ENCODE measurements at regions not wholly inside any gene's neighbourhood (a gene's known extent, or its start where the extent isn't known, plus 50 kb on each side); places are given as distances from the start of the nearest gene placed in this dataset.

DNA sequence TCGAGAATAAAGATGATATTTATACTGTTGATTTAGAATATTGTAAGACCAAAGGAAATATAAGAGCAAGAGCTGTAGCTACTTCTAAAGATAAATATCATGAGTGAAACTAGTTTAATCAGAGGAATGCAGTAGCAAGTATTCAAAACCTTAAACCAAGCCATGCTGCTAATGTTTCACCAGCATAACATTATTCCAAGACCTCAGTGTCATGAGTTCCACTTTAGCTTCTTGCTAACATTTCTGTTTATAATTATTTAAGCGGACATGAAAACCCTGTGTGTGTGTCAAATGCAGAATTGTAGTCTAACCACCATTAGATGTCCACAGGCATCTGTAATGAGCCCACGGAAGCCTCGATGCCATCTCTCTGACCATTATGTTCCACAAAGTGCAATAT, 752.6 kb upstream of the MARCKS start:
- no peak for DNase-seq (ENCODE audit: extremely low spot score, unreplicated experiment)
- no peak for TF ChIP-seq CTCF (conservative IDR thresholded peaks at IDR 0.05)
- Mint-ChIP-seq H3K36me3 (no peaks in the 10 kb centered on the region), H3K27me3 (no peaks in the 10 kb centered on the region), H3K4me3 (no peak overlapping the region), H3K9me3 (no peaks in the 10 kb centered on the region), H3K27ac (no peak overlapping the region), H3K4me1 (ENCODE audit: unreplicated experiment) (peaks cover 14% of the 10 kb centered on the region)

- H3K4me3 Mint-ChIP-seq: no peak overlapping the region
- no peak for TF ChIP-seq CTCF (conservative IDR thresholded peaks at IDR 0.05)
- H3K4me1 Mint-ChIP-seq (ENCODE audit: unreplicated experiment): peaks cover 14% of the 10 kb centered on the region
- no peaks in the 10 kb centered on the region for H3K27me3 Mint-ChIP-seq
- H3K36me3 Mint-ChIP-seq: no peaks in the 10 kb centered on the region
- no peaks in the 10 kb centered on the region for H3K9me3 Mint-ChIP-seq
- no peak overlapping the region for H3K27ac Mint-ChIP-seq
- no peak for DNase-seq (ENCODE audit: extremely low spot score, unreplicated experiment)
Measured at GRCh38 chr6:113104951-113105350, 752.2 kb upstream of the MARCKS start.

GRCh38 chr6:113110211-113110610, 746.9 kb upstream of the MARCKS start:
- H3K9me3 Mint-ChIP-seq: peaks cover 16% of the 10 kb centered on the region
- no peaks in the 10 kb centered on the region for H3K27me3 Mint-ChIP-seq
- no peak for DNase-seq (ENCODE audit: extremely low spot score, unreplicated experiment)
- TF ChIP-seq CTCF (conservative IDR thresholded peaks at IDR 0.05): no peak
- no peak overlapping the region for H3K27ac Mint-ChIP-seq
- no peaks in the 10 kb centered on the region for H3K36me3 Mint-ChIP-seq
- H3K4me3 Mint-ChIP-seq: no peak overlapping the region
- H3K4me1 Mint-ChIP-seq (ENCODE audit: unreplicated experiment): no peaks in the 10 kb centered on the region

GRCh38 chr6:113111550-113111949, 745.6 kb upstream of the MARCKS start:
- H3K27me3 Mint-ChIP-seq: no peaks in the 10 kb centered on the region
- H3K4me3 Mint-ChIP-seq: no peak overlapping the region
- no peak for TF ChIP-seq CTCF (conservative IDR thresholded peaks at IDR 0.05)
- peaks cover 22% of the 10 kb centered on the region for H3K9me3 Mint-ChIP-seq
- DNase-seq (ENCODE audit: extremely low spot score, unreplicated experiment): no peak
- H3K27ac Mint-ChIP-seq: no peak overlapping the region
- H3K36me3 Mint-ChIP-seq: no peaks in the 10 kb centered on the region
- no peaks in the 10 kb centered on the region for H3K4me1 Mint-ChIP-seq (ENCODE audit: unreplicated experiment)

GRCh38 chr6:113112086-113112485, 745.1 kb upstream of the MARCKS start:
- no peak for TF ChIP-seq CTCF (conservative IDR thresholded peaks at IDR 0.05)
- Mint-ChIP-seq H3K27ac (no peak overlapping the region), H3K4me3 (no peak overlapping the region), H3K4me1 (ENCODE audit: unreplicated experiment) (no peaks in the 10 kb centered on the region), H3K36me3 (no peaks in the 10 kb centered on the region), H3K27me3 (no peaks in the 10 kb centered on the region), H3K9me3 (peaks cover 27% of the 10 kb centered on the region)
- DNase-seq (ENCODE audit: extremely low spot score, unreplicated experiment): no peak

DNA sequence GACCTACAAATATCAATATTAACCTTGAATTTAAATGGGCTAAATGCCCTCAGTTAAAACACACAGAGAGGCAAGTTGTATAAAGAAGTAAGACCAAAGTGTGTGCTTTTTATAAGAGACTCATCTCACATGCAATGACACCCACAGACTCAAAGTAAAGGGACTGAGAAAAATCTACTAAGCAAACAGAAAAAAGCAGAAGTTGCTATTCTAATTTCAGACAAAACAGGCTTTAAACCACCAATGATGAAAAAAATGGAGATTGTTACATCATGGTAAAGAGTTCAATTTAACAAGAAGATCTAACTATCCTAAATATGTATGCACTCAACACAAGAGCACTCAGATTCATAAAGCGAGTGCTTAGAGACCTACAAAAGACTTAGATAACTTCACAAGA, 741.9 kb upstream of the MARCKS start:
- peaks cover 35% of the 10 kb centered on the region for H3K9me3 Mint-ChIP-seq
- H3K4me1 Mint-ChIP-seq (ENCODE audit: unreplicated experiment): peaks cover 2% of the 10 kb centered on the region
- no peaks in the 10 kb centered on the region for H3K27me3 Mint-ChIP-seq
- no peaks in the 10 kb centered on the region for H3K36me3 Mint-ChIP-seq
- TF ChIP-seq CTCF (conservative IDR thresholded peaks at IDR 0.05): no peak
- DNase-seq (ENCODE audit: extremely low spot score, unreplicated experiment): no peak
- H3K4me3 Mint-ChIP-seq: no peak overlapping the region
- no peak overlapping the region for H3K27ac Mint-ChIP-seq
